ENCODE measurements at regions not wholly inside any gene's neighbourhood (a gene's known extent, or its start where the extent isn't known, plus 50 kb on each side); places are given as distances from the start of the nearest gene placed in this dataset.

DNA sequence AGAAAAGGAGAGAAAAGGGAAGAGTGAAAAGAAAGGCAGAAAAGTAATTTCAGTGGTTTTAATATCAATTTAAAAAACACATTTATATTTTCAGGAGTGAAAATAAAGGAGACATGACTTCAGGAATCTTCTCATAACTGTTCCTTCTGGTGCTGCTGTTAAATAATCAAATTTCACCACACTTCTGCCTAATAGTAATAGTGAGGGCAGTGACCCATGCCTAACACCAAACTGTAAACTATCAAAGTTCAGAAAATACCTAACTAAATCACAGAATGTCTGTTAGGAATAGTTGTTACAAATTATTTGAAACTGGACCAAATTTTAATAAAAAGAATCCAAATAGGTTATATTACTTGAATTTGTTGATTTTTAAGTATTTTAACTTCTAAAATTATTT is 169.4 kb downstream of the RPL10L start:
- TF ChIP-seq, protein P1, sequence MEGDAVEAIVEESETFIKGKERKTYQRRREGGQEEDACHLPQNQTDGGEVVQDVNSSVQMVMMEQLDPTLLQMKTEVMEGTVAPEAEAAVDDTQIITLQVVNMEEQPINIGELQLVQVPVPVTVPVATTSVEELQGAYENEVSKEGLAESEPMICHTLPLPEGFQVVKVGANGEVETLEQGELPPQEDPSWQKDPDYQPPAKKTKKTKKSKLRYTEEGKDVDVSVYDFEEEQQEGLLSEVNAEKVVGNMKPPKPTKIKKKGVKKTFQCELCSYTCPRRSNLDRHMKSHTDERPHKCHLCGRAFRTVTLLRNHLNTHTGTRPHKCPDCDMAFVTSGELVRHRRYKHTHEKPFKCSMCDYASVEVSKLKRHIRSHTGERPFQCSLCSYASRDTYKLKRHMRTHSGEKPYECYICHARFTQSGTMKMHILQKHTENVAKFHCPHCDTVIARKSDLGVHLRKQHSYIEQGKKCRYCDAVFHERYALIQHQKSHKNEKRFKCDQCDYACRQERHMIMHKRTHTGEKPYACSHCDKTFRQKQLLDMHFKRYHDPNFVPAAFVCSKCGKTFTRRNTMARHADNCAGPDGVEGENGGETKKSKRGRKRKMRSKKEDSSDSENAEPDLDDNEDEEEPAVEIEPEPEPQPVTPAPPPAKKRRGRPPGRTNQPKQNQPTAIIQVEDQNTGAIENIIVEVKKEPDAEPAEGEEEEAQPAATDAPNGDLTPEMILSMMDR (IDR thresholded peaks at IDR 0.05): no peak
- TF ChIP-seq HOXA7 (CRISPR knock-in tag; IDR thresholded peaks at IDR 0.05) (no peak), RARB (CRISPR knock-in tag; IDR thresholded peaks at IDR 0.05) (no peak), JUNB (IDR thresholded peaks at IDR 0.05) (no peak), RCOR1 (IDR thresholded peaks at IDR 0.05; ENCODE audit: low read depth, low read length) (no peak), CEBPB (IDR thresholded peaks at IDR 0.05) (no peak)
- TF ChIP-seq, protein P2, sequence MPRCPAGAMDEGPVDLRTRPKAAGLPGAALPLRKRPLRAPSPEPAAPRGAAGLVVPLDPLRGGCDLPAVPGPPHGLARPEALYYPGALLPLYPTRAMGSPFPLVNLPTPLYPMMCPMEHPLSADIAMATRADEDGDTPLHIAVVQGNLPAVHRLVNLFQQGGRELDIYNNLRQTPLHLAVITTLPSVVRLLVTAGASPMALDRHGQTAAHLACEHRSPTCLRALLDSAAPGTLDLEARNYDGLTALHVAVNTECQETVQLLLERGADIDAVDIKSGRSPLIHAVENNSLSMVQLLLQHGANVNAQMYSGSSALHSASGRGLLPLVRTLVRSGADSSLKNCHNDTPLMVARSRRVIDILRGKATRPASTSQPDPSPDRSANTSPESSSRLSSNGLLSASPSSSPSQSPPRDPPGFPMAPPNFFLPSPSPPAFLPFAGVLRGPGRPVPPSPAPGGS (IDR thresholded peaks at IDR 0.05): no peak
- TF ChIP-seq, protein P3, sequence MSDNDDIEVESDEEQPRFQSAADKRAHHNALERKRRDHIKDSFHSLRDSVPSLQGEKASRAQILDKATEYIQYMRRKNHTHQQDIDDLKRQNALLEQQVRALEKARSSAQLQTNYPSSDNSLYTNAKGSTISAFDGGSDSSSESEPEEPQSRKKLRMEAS (IDR thresholded peaks at IDR 0.05): no peak

Measured in A549 (cell line).